AG08396 (cell line): ENCODE measurements at regions not wholly inside any gene's neighbourhood (a gene's known extent, or its start where the extent isn't known, plus 50 kb on each side); places are given as distances from the start of the nearest gene placed in this dataset.

Source experiments
- DNase-seq: peaks from one replicate; pipeline ENCODE4 v3.0.0; 2012; ENCODE audit warnings: low spot score, mixed read lengths

DNA sequence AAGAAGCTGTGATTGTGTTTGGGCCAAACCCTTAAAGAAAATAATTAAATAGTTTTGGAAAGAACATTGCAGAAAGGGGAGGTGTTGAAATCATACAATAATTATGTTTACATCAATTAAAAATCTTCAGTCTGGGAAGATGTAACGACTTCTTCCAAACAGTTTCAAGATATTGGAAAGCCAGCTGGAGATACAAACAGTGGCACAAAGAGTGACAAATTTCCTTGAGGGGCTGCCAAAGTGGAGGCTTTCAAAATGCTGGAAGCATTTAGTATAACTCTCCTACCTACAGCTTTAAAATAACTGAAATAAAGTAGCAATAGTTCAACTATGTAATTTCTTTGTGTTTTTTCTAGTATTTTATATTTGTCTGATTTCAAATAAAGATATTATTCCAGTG is 405.0 kb downstream of the DNAJB9 start:
- DNase-seq, result no peak

GRCh38 chr7:108985037-108985436 is 415.4 kb downstream of the DNAJB9 start:
- no peak for DNase-seq

DNA sequence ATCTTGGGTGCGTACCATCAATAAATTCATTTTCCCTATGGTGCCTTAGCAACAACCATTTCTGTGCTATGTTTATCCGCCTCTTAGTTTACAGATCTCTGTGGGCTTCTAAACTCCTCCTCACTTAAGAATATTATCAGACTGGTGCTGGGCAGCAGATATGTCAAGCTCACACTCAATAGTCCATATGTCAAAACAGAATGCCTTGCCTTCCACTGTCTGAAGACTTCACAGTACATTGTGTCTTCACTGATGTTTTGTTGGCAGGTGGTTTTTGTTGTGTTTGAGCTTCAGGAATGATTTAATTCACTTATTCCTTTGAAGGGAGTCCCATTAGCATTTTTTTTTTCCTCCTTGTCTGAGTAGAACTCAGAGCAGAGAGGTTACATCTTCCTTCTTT is 419.6 kb downstream of the DNAJB9 start:
- no peak for DNase-seq

DNA sequence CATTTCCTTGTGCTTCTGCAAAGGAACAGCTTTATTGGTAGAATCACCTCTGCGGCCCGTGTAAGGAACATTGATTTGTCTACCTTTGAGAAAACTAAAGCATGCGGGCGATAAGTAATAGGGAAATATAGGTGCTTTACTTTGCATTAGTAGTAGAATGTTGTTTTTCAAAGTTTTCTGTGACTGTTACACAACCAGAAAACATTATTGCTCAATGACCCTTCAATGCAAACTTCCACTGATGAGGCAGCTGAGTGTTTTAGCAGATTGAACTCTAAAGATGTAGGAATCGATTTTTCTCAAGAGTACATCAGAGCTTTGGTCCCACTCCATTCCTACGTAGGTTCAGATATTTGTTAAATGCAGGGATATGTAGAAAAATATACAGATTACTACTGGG is 427.8 kb downstream of the DNAJB9 start:
- DNase-seq, result no peak

- no peak for DNase-seq
Observed at GRCh38 chr7:109003742-109004141, 434.1 kb downstream of the DNAJB9 start.

GRCh38 chr7:109009636-109010035 is 440.0 kb downstream of the DNAJB9 start:
- no peak for DNase-seq

DNA sequence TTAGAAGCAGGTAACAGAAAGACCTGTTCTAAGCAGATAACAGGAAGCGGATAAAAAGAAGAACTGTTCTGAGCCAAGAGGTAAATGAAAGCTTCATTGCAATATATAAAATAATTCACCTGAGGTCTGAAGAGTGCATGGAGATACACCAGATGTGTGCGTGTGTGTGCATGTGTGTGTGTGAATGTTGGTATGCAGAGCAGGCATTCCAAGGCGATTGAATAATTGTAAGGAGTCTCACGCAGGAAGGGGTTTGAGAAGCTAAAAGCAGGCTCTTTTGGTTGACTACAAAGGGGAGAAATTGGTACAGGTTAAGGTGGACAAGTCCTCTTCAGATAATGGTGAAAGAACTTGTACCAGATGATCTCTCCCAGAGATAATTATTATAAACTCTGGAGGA is 450.6 kb downstream of the DNAJB9 start:
- DNase-seq, result no peak

- DNase-seq, result no peak
Observed at GRCh38 chr7:109021390-109021789, 451.7 kb downstream of the DNAJB9 start.

- DNase-seq, result no peak
Observed at GRCh38 chr7:109029866-109030265, 460.2 kb downstream of the DNAJB9 start.

GRCh38 chr7:109044691-109045090 is 475.0 kb downstream of the DNAJB9 start:
- DNase-seq, result no peak

DNA sequence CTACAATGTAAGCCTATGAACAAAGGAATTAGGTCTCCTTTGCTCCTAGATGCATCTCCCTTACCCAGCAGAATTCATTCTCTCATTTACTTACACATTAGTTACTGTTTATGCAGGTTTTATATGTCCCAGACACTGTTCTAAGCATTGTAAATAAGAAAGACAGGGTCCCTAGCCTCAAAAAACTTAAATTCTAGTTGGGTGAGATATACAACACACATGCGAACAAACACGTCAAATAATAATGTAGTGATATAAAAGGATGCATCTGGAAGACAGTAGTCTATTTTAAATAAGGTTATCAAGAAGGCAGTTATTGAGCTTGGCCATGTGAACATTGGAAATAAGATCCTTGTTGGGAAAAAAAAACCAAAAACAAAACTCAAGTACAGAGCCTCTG is 479.7 kb downstream of the DNAJB9 start:
- DNase-seq, result no peak

GRCh38 chr7:109059089-109059488 is 489.4 kb downstream of the DNAJB9 start:
- no peak for DNase-seq

DNA sequence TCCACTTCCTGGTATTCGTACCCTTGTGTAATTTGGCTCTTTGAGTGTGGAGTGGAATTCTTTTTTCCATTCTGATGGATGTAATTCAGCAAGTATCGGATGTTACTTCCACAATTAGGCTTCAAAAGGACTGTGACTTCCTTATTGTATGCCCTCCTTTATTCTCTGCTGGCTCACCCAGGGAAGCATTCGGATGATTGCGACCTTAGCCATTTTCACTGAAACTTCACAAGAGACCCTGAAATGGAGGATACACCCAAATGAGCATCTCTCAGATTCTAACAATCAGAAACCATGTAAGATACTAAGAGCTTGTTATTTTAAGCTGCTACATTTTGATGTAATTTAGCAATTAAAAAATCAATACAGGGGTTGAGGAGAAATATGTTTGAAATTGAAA is 493.1 kb downstream of the DNAJB9 start:
- no peak for DNase-seq

DNA sequence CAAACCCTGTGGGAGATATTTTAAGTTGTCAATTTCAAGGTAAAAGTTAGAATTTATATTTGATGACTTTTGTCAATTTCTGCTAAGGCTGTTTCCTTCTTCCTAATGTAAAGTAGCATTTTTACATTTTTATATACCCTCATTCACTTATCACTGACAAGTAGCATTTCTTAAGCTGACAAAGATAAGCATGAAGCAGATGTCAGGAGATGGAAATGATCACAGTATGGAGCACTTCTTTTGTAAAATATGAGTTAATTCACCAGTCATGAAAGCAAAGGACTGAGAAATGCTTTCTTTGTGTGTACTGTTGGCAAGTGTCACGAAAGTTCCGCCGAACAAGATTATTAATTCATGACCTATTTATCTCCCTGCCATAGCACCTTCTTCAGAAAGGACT is 503.9 kb downstream of the DNAJB9 start:
- no peak for DNase-seq

DNA sequence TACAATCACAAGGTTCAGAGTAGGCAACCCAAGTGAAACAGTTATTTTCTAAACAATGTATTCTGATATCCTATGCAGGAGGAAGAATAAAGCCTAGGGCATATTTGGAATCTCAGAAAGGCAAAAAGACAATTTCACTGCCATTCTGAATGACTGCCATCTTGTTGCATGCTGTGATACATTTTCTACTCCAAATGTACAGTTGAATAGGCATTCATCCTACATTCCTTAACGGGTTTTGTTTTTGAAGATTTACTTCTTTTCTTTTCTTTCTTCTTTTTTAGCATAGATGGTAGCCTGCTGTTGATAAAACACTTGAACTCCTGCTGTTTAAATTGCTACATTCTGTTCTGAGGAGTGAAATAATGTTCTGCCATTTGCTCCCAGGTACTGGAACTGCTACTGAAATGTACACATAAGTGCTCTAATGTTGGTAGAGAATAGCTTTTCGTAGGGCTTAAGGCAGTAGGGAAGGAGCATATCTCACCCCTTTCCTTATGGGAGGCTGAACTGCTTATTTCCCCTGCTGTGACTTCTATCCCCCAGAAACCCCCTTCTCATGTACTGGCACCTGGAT is 506.8 kb downstream of the DNAJB9 start:
- DNase-seq, result no peak

DNA sequence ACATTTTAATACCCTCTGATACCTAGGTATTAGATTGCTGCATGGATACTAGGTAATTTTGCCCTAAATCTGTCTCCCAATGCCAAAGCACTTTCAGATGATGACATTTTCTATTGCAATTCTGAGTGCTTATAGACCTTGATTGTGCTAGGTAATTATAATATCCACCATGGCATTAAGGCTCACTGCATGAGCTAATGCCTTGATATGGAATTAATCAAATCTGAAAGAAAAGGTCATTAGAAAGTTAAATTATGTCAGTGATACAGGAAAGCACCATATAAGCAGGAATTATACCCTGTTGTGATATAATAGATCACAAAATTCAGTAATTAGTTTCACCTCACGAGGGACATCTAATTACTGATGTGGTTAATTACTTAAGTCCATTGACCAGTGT is 521.4 kb downstream of the DNAJB9 start:
- no peak for DNase-seq

DNA sequence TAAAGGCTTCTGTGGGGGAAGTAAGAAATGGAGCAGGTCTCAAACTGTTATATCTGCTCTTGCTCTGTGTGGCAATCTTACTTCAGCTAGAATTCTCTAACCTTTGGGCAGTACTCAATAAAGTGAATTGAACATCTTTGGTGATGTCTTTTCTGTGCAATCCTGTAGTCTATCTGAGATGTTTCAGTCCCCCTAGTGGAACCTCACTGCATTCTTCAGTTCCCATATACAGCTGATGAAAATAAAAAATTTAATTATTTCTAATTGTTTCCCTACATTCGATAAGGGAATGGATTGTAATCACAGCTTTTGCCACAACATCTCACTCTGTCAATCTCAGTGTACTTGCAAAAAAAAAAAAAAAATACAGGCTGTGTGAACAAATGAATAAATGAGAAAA is 522.6 kb downstream of the DNAJB9 start:
- no peak for DNase-seq

DNA sequence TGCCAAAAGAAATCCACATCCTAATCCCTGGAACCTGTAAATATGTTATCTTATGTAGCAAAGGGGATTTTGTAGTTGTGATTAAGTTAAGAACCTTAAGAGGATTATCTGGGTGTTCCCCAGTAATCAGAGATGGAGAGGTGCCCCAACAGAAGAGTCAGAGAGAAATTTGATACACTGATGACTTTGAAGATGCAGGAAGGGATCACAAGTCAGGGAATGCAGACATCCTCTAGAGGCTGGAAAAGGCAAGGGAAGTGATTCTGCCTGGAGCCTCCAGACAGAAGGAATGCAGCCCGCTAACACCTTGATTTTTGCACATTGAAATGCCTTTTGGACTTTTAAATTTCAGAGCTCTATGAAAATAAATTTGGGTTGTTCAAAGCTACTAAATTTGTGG is 531.7 kb downstream of the DNAJB9 start:
- no peak for DNase-seq

DNA sequence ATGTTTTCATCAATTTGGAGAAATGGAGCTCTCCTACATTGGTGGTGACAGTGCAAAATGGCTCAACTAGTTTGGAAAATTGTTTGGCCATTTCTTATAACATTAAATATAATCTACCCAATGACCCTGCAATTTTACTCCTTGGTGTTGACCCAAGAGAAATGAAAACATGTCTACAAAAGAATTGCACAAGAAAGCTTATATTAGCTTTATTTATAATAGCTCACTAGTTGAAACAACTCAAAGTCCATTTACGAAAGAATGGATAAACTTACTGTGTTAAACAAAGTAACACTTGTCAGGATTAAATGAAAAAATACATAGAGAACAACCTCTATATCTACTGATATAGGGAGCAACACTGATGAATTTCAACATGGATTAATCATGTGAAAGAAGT is 539.9 kb downstream of the DNAJB9 start:
- no peak for DNase-seq

GRCh38 chr7:109111086-109111485 is 541.4 kb downstream of the DNAJB9 start:
- no peak for DNase-seq

- no peak for DNase-seq
Observed at GRCh38 chr7:109121599-109122300, 552.1 kb downstream of the DNAJB9 start.

GRCh38 chr7:109125001-109125400 is 555.3 kb downstream of the DNAJB9 start:
- DNase-seq, result no peak

DNA sequence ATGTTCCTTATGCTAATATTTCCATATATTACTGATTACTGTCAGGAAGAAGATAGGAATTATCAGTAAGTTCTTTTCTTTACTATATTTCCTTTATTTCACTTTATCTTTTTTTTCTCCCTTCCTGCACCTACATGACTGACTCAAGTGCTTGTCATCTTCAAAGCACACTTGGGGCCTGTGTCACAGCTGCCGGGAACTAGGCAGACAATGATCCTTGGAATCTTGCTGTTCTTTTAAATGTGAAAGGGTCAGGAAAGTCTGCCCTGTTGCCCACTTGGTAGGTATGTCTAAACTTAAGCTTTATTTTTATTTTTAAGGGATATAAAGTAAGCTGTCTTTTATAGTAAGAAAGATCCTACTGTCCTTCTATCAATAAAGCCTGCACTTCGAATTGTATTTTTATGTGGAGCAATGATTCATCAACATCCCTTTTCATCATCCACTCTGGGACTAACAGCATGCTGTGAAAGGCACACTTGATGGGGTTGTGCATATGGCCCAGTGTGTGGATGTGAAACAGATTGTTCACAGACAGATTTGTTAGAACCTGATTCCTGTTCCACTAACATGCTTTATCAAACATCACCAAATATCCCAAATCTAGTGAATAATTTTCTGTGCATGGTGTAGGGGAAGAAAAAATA is 556.9 kb downstream of the DNAJB9 start:
- no peak for DNase-seq

- no peak for DNase-seq
Observed at GRCh38 chr7:109127145-109127544, 557.5 kb downstream of the DNAJB9 start.
